SHP77 (cell line): ENCODE measurements at regions not wholly inside any gene's neighbourhood (a gene's known extent, or its start where the extent isn't known, plus 50 kb on each side); places are given as distances from the start of the nearest gene placed in this dataset.
"Not testable (repeated sequence)": the region's sequence is repeated elsewhere in the genome, so short reads cannot be mapped to it uniquely, and the experiment has no call there.

Experiments
- DNase-seq, 2 experiments: peaks; one replicate each; lab custom pipeline; 2025; lab: John Stamatoyannopoulos, UW

DNA sequence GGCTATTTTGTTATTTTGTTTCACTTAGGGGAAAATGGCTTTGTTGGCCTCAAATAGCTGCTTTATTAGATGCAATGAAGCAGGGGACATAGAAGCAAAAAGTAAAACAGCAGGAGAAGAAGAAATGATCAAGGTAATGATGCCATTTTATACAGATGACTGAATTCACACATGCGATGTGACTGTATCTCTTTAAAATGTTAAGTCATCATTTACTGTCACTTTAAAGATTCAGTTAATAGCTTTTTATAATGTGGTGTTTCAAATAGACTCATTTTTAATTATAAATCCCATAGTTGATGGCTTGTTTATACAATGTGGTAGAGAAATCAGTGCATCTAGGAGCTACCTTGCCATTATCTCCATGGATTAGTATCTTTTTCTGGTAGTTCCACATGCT, 863.9 kb upstream of the DEFB115 start:
- not testable (repeated sequence) for DNase-seq

DNA sequence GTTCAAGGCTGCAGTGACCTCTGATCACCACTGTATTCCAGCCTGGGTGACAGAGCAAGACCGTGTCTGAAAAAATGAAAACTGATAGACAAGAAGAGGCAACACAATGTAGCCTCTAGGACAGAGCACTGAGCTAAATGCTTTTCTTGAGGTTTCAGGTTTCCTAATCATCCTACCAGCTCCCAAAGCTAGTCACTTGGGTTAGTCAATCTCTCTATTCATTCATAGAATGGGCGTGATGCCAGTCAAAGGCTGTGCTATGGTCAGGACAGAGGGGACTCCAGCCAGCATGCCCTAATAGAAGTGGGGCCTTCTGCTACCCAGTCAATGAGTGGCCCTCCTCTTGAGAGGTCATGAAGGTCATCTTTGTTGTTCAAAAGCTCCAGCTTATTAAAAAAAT, 860.4 kb upstream of the DEFB115 start:
- DNase-seq, result not testable (repeated sequence)

DNA sequence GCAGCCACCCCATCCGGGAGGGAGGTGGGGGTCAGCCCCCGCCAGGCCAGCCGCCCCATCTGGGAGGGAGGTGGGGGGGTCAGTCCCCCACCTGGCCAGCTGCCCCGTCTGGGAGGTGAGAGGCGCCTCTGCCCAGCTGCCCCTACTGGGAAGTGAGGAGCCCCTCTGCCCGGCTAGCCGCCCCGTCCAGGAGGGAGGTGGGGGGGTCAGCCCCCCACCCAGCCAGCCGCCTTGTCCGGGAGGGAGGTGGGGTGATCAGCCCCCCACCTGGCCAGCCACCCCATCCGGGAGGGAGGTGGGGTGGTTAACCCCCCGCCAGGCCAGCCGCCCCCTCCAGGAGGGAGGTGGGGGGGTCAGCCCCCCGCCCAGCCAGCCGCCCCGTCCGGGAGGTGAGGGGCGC, 852.4 kb upstream of the DEFB115 start:
- DNase-seq, result not testable (repeated sequence)

DNA sequence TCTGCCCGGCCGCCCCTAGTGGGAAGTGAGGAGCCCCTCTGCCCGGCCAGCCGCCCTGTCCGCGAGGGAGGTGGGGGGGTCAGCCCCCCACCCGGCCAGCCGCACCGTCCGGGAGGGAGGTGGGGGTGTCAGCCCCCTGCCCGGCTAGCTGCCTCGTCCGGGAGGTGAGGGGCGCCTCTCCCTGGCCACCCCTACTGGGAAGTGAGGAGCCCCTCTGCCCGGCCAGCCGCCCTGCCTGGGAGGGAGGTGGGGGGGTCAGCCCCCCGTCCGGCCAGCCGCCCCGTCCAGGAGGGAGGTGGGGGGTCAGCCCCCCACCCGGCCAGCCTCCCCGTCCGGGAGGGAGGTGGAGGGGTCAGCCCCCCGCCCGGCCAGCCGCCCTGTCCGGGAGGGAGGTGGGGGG, 851.9 kb upstream of the DEFB115 start:
- DNase-seq, result not testable (repeated sequence)

DNA sequence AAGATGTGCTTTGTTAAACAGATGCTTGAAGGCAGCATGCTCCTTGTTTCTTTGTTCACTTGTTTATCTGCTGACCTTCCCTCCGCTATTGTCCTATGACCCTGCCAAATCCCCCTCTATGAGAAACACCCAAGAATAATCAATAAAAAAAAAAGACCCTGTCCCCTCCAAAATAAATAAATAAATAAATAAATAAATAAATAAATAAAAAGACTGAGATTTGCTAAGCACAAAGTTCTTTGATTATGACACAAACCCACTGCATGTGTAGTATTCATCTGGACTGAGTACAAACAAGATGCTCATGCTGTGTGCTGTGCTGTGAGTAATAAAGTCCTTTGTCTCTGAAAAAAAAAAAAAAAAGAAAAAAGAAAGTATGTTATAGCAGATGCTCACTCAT, 851.1 kb upstream of the DEFB115 start:
- not testable (repeated sequence) for DNase-seq

DNA sequence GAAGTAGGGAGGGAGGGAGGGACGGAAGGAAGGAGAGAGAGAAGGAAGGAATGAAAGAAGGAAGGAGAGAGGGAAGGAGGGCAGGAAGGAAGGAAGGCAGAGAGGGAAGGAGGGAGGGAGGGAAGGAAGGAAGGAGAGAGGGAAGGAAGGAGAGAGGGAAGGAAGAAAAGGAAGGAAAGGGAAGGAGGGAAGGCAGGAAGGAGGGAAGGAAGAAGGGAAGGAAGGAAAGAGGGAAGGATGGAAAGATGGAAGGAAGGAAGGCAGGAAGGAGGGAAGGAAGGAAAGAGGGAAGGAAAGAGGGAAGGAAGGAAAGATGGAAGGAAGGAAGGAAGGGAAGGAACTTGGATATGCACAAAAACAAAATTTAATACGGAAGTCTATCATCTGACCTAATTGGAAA, 844.5 kb upstream of the DEFB115 start:
- DNase-seq, result no peak

DNA sequence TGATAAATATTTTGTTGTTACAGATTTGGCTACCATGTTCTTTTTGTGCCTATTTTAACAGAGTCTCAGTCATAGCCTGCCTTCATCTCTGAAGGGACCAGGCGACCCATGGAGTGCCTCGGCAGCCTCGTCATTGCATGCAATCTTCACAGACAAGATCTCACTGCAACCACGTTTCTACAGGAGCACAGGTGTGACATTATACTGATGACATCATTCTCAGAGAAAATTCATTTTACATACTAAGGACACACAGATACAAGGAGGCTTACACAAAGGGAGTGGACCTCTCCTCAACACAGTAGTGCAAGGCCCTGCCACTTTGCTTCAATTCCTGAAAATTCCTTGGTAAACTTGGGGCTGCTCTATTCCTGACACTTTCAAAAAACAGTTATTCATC, 840.1 kb upstream of the DEFB115 start:
- not testable (repeated sequence) for DNase-seq

DNA sequence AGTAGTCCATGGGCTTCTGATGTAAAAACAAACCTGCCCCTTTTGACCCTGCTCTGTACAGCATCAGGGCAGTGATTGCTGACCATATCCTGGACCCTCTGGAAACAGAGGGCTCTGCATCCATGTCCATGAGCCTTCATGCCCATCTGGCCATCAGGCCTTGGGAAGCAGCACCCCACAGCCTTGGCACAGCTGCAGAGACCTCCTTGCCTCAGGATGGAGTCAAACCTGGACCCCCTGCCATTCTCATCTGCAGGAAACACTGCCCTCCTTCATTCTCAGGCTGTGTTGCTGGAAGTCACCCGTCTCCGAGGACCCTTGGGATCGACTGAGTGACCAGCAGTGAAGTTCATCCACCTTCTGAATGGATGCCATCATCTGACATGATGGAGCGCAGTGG, 839.1 kb upstream of the DEFB115 start:
- not testable (repeated sequence) for DNase-seq

DNA sequence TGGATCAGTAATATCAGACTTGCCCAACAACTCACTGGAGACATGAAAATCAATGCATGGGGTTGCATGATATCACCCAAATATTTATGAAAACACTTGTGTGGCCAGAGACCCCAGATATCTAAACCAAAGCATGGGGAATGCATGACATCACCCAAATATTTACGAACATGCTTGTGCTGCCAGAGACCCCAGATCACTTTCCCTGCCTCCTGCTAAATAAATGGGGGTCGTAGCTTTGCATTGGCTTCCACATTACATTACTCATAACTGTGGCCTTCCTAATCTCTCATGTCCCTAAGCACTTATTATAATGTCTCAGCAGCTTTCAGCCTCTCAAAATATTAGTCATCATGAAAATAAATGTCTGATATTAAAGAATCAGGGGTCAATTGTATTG, 838.0 kb upstream of the DEFB115 start:
- DNase-seq, result no peak

DNA sequence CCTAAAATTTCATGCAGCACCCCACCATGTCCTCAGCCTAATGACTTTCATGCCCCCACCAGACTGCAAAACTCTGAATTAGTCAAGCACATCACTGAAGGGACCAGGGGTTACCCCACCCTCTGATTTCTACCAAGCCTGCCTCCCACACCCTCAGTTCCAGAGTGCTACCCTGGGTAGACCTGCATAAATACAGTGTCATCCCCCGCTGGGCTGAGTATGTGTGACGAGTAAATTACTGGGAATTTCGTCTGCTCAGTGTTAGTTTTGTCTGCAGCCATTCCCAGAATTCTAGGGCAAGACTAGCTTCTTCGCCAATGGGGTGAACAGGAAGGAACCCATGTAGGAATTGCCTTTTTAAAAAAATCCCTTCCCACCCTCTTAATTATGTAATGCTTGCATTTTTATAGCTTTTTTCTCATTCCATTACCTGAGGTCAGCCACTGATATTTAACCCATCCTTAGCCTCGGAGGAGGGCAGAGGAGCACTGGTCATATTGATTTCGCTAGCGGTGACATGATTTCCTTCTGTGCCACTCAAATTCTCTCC, 837.5 kb upstream of the DEFB115 start:
- DNase-seq, result not testable (repeated sequence)
